ENCODE measurements at regions not wholly inside any gene's neighbourhood (a gene's known extent, or its start where the extent isn't known, plus 50 kb on each side); places are given as distances from the start of the nearest gene placed in this dataset.

GRCh38 chr2:2886922-2887321 lies 490.7 kb downstream of the EIPR1 start:
- H3K27ac ChIP-seq: no peak overlapping the region
- 57% methylated on average over 7 of the region's 7 CpGs for WGBS

GRCh38 chr2:2881499-2881898 lies 496.1 kb downstream of the EIPR1 start:
- TF ChIP-seq POLR2A (IDR thresholded peaks at IDR 0.05) (no peak), POLR2AphosphoS5 (IDR thresholded peaks at IDR 0.05) (no peak)
- TF ChIP-seq, protein P1, sequence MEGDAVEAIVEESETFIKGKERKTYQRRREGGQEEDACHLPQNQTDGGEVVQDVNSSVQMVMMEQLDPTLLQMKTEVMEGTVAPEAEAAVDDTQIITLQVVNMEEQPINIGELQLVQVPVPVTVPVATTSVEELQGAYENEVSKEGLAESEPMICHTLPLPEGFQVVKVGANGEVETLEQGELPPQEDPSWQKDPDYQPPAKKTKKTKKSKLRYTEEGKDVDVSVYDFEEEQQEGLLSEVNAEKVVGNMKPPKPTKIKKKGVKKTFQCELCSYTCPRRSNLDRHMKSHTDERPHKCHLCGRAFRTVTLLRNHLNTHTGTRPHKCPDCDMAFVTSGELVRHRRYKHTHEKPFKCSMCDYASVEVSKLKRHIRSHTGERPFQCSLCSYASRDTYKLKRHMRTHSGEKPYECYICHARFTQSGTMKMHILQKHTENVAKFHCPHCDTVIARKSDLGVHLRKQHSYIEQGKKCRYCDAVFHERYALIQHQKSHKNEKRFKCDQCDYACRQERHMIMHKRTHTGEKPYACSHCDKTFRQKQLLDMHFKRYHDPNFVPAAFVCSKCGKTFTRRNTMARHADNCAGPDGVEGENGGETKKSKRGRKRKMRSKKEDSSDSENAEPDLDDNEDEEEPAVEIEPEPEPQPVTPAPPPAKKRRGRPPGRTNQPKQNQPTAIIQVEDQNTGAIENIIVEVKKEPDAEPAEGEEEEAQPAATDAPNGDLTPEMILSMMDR (IDR thresholded peaks at IDR 0.05): no peak
- H3K36me3 ChIP-seq: no peaks in the 10 kb centered on the region
- H3K27me3 ChIP-seq (replicated peaks; ENCODE audit: insufficient read depth): no peaks in the 10 kb centered on the region
- 51% methylated on average over 5 of the region's 5 CpGs for WGBS
- H3K4me3 ChIP-seq: no peak overlapping the region
- H3K27ac ChIP-seq: no peak overlapping the region
- H3K9me3 ChIP-seq: no peaks in the 10 kb centered on the region
- no peak for DNase-seq (ENCODE audit: low spot score)
- intact Hi-C loops (cut with DNase I): no loop called here
- no peaks in the 10 kb centered on the region for H3K4me1 ChIP-seq (replicated peaks)

More at GRCh38 chr2:2886922-2887321, 490.7 kb downstream of the EIPR1 start:
- Histone ChIP-seq H3K4me3 (no peak overlapping the region), H3K9me3 (no peaks in the 10 kb centered on the region), H3K36me3 (no peaks in the 10 kb centered on the region), H3K4me1 (replicated peaks) (no peaks in the 10 kb centered on the region), H3K27me3 (replicated peaks; ENCODE audit: insufficient read depth) (no peaks in the 10 kb centered on the region)
- no peak for DNase-seq (ENCODE audit: low spot score)
- intact Hi-C loops (cut with DNase I): no loop called here
- TF ChIP-seq POLR2A (IDR thresholded peaks at IDR 0.05): no peak
- TF ChIP-seq POLR2AphosphoS5 (IDR thresholded peaks at IDR 0.05): no peak
- TF ChIP-seq, protein P1 (IDR thresholded peaks at IDR 0.05): no peak

- Histone ChIP-seq H3K4me1 (replicated peaks) (no peaks in the 10 kb centered on the region), H3K27me3 (replicated peaks; ENCODE audit: insufficient read depth) (no peaks in the 10 kb centered on the region), H3K9me3 (no peaks in the 10 kb centered on the region), H3K4me3 (no peak overlapping the region), H3K36me3 (no peaks in the 10 kb centered on the region), H3K27ac (no peak overlapping the region)
- intact Hi-C loops (cut with DNase I): no loop called here
- TF ChIP-seq POLR2A (IDR thresholded peaks at IDR 0.05) (no peak), POLR2AphosphoS5 (IDR thresholded peaks at IDR 0.05) (no peak)
- TF ChIP-seq, protein P1 (IDR thresholded peaks at IDR 0.05): no peak
- DNase-seq (ENCODE audit: low spot score): no peak
- 86% methylated on average over 4 of the region's 4 CpGs for WGBS
Observed at GRCh38 chr2:2880938-2881337, 496.7 kb downstream of the EIPR1 start.

GRCh38 chr2:2879781-2880180 lies 497.8 kb downstream of the EIPR1 start:
- no peaks in the 10 kb centered on the region for H3K9me3 ChIP-seq
- WGBS: 55% methylated on average over 7 of the region's 7 CpGs
- TF ChIP-seq POLR2A (IDR thresholded peaks at IDR 0.05) (no peak), POLR2AphosphoS5 (IDR thresholded peaks at IDR 0.05) (no peak)
- TF ChIP-seq, protein P1 (IDR thresholded peaks at IDR 0.05): no peak
- no peaks in the 10 kb centered on the region for H3K4me1 ChIP-seq (replicated peaks)
- intact Hi-C loops (cut with DNase I): no loop called here
- no peak overlapping the region for H3K27ac ChIP-seq
- no peak for DNase-seq (ENCODE audit: low spot score)
- H3K27me3 ChIP-seq (replicated peaks; ENCODE audit: insufficient read depth): no peaks in the 10 kb centered on the region
- no peak overlapping the region for H3K4me3 ChIP-seq
- H3K36me3 ChIP-seq: no peaks in the 10 kb centered on the region

DNA sequence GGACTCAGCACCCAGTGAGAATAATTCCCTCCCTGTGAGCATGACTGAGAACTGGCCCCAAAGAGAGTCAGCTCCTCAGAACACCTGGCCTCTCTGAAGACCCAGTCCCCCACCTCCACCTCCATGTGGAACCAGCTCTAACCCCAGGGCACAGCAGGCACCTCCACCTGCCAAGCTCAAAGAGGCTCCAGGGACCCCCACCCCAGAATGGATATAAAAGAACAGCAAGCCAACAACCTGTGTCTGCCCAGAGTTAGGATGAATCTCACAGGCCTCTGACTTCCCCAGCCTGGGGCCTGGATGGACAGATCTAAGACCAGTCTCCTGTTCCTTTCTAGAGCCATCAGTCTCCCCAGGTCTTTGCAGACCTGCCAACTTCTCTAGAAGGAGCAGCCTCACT lies 498.5 kb downstream of the EIPR1 start:
- H3K4me1 ChIP-seq (replicated peaks): no peaks in the 10 kb centered on the region
- H3K27ac ChIP-seq: no peak overlapping the region
- H3K36me3 ChIP-seq: no peaks in the 10 kb centered on the region
- no peak for TF ChIP-seq POLR2A (IDR thresholded peaks at IDR 0.05)
- TF ChIP-seq POLR2AphosphoS5 (IDR thresholded peaks at IDR 0.05): no peak
- TF ChIP-seq, protein P1 (IDR thresholded peaks at IDR 0.05): no peak
- DNase-seq (ENCODE audit: low spot score): no peak
- no peaks in the 10 kb centered on the region for H3K9me3 ChIP-seq
- H3K4me3 ChIP-seq: no peak overlapping the region
- H3K27me3 ChIP-seq (replicated peaks; ENCODE audit: insufficient read depth): no peaks in the 10 kb centered on the region
- intact Hi-C loops (cut with DNase I): no loop called here
